Activated CD4-positive, alpha-beta T cell treated with anti-CD3 and anti-CD28 coated beads, Interleukin-2, amount 50 U/mL, for 48 hours (primary cell): ENCODE measurements at regions not wholly inside any gene's neighbourhood (a gene's known extent, or its start where the extent isn't known, plus 50 kb on each side); places are given as distances from the start of the nearest gene placed in this dataset.
"Not testable (repeated sequence)": the region's sequence is repeated elsewhere in the genome, so short reads cannot be mapped to it uniquely, and the experiment has no call there.

ENCODE experiments used
- DNase-seq, 2 experiments: peaks; one replicate each; pipeline ENCODE4 v3.0.0-alpha.2; 2020

DNA sequence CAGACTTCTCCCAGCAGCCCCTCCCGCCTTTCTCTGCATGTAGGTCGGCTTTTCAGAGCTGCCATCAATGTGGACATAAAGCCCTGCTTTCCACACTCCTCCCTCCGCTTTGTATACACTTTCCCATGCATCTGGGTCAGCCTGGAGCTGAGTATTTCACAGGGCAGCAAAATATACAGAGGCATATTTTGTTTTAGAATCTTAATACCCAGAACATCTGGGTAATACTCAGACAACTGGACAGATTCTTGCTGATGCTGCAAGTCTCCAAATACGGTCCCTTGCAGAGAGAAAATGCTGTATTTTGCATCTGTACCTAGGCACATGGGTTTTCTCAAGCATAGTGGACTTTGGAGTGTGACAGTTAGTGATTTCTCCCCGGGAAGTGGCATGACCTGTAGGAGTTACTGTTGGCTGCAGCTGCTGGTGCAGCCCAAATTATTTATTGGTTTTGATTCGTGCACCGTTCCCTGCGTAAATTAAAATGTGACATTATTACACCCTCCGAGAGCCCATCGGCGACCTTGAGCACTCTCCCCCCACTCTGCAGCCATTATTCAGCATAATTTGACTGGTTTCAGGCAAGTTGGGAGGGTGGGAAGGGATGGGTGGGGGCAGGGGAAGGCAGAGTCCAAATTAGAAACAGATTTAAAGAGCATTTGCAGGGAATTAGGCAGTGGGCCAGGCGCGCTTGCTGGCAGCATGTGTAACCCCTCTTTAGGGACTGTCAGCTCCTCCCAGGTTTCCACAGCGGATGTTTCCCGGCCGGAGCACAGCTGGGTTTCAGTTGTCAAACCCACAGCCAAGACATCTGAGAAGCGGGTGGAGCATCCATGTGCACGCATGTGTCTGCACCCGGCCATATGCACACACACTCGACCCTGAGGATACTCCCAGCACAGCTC is 100.8 kb downstream of the CPN2 start:
- no peak for DNase-seq

DNA sequence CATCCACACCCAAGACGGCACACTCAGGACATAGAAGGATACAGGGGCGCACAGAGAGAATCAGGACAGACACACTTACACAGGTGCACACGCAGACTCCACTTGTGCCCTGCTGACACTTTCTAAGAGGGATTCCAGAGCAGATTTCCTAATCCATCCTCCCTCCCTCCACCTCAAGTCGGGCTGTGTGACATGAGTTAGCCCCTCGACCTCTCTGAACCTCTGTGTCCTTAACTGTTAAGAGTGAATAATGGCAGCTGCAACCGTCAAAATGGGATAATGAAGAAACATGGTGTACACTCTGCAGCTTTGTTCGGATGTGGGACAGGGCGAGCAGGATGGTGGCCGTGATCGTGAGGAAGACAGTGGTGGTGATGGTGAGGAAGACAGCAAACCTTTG is 100.1 kb downstream of the CPN2 start:
- DNase-seq: no peak

DNA sequence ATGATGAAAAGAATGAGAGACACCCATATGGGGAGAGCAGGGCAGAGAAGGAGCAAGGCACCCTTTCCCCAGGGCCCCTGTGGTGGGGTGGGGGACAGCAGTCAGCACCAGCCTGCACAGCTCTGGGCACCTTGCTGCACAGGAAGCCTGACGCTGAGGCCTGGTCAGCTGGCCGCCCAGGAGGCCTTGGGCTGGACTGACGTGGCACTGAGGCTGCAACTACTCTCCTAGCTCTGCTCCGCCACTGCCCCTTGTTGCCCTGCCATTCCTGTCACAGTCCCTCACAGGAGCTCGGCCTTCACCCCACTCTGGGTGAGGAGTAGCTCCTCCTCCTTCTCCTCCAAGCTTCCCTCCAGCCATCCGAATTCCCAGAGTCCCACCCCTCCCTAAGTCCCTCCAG is 99.7 kb downstream of the CPN2 start:
- DNase-seq: no peak

DNA sequence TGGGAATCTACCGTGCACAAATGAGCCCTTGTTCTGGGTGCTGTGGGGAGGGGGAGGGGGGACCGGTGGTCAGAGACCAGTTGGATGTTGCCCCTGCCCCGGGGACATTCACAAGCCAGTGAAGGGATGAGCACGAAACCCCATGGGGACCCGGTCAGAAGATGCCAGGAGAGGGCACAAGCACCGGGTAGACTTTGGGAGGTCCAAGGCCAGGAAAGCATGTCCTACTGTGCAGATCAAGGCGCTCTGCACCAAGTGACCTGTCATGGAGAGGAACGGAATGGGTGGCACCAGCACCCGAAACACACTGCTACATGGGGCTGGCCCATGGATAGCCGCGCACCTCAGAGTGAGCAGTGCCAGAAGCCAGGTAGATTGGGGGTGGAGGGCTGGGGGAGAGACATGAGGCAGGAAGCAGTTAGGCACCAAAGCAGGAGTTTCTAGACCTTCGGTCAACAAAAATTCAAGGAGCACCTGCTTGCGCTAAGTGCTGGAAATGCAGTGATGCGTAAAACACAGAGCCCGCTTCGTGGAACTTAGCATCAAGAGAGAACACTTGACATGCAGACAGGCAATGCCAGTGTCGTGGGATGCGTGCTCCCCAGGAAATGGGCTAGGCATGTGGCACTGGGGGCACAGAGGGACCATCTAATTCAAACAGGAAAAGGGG is 99.1 kb downstream of the CPN2 start:
- no peak for DNase-seq

DNA sequence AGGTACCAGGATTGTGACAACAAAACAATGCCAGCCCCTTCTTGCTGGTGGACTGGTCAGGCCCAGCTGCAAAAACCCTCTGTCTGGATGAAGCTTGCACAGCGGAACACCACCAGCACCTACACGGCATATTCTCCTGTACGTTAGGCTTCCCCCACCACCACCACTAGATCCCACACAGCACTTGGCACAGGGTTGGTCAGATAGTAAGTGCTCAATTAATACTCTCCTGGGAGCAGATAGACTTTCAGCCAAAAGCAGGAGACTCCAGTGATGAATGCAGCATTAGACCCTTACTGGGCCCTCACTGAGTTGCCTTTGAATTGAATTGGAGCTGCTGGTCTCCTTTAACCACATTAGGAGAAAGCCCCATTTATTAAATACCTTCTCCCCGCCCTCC is 97.9 kb downstream of the CPN2 start:
- no peak for DNase-seq

DNA sequence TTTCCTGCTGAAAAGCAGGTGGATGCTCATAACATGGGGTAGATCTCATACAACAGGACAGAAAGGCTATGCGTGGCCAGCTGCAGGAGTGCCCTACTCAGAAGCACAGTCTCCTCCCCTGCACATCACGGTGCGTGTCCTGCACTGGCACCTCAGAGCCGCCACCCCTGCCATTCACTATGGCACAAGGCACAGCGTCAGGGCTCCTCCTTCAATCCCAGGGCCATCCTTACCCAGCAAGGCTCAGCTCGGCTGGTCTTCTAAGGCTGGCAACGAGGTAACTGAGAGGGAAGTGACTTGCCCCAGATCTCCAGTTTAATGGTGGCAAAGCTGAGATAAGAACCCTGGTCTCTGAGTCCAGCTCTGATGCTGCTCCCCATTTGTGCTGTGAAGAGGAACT is 97.1 kb downstream of the CPN2 start:
- DNase-seq: no peak

DNA sequence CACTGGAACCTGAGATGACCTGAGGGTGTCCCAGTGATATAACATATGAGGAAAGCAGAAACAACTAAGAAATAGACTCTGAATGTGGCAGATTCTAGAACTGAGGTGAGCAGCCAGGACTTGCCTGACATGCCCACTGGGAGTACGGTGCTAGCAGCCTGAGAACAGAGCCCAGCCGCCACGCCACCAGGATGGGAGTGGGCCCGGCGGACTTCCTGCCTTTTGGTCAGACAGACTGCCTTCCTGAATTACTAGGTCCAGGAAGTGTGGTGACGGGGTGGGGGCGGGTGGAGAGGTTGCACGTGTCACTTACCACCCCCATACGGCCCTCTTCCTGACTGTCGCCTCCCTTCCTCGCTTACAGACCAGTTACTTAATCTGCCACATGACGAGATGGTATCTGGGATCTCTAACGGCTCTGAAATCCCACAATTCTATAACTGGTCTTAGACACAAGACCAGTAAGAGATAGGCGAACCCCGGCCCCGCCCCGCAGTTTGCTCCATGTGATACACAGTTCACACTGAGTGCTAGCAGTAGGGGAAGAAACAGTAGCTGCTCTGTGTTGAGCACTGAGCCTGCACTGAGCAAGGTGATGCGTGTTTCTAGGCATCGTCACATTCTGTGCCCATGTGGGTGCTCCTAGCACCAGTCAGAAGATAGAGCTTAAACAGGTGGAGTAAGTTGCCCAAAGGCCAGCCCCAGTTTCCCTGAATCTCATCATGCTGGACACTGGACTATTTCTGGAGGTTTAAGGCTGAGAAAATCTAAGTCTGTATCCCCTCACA is 95.7 kb downstream of the CPN2 start:
- peak; percentile 57 to 65 for DNase-seq

DNA sequence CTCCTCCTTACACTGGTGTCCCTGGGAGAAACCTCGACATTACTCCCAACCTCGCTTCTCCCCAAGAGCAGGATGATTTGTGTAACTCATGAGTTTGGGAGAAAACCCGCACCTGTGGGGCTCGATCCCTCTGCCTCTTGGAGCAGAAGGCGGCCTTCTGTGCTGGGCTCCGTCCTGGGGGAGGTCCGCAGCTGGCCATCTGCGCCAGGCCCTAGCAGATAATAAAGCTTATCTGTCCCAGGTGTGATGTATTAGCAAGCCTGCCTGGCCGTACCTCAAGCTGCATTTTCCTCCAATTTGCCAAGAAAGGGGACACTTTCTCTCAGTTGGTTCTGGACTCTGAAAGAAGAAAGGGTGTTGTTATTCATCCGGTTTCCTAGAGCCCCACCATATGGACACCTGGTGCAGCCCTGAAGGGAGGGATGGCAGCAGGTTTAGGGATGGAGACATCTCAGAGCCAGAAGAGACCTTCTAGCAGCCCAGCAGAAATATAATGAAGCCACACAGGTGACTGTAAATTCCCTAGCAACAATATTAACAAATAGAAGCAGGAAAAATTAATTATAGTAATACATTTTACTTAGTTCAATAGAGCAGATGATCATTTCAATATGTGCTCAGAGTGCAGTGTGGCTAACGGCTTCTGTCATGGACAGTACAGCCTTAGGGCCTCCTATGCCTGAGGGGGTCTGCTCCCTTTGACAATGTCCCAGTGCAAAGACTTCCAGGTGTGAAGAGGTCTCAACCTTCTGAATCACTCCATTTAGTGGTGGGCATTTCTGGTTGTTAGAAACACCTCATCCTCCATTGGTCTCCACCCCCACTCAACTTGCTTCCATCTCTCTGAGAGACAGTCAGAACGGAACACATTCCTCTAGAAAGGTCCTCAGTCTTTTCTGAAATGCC is 94.8 kb downstream of the CPN2 start:
- no peak for DNase-seq

DNA sequence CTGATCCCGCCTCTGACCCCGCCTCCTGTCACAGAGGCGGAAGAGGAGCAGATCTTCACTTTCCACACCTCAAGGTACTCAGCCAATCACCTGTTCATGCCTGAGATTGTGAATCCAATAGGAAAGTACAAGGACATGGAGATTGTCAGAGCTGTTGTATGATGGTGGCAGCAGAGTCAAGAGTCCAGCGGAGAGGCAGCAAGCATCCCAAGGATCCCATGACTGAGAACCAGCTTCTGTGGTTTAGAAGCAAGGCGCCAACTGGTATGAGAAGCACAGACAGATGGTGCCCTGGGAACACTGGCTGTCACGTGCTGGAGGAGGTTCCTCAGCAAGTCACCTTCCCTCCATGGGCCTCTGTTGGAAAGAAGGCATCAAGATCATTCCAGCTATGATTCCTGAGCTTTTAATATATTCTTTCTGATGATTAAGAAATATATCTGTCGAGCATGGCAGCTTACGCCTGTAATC is 93.9 kb downstream of the CPN2 start:
- DNase-seq: no peak

DNA sequence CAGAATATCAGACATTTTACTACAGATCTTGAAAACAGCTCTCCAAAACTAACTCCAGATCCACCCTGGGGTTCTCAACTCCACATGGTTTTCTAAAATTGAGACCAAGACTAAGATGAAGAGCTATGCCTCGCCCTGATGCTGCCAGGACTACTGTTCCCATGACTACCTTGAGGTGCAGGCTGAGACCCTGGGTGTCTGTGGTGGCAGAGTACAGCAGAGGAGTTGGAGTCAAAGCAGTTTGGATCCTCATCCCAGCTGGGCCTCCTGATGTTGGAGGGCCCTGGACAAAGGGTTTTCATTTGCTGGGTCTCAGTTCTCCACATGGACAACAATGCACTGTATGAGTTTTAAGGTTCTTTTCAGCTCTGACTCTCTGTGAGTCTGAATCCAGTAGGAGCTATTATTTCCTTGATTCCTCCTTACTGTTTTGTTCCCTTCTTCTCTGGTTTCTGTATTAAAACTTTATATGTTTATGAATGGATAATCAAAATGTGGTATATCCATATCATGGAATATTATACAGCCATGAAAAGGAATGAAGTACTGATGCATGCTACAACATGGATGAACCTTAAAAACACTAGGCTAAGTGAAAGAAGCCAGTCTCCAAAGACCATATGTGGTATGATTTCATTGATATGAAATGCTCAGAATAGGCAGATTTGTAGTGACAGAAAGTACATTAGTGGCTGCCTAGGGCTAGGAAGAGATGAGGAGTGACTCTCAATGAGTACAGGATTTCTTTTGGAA is 93.0 kb downstream of the CPN2 start:
- DNase-seq: no peak

DNA sequence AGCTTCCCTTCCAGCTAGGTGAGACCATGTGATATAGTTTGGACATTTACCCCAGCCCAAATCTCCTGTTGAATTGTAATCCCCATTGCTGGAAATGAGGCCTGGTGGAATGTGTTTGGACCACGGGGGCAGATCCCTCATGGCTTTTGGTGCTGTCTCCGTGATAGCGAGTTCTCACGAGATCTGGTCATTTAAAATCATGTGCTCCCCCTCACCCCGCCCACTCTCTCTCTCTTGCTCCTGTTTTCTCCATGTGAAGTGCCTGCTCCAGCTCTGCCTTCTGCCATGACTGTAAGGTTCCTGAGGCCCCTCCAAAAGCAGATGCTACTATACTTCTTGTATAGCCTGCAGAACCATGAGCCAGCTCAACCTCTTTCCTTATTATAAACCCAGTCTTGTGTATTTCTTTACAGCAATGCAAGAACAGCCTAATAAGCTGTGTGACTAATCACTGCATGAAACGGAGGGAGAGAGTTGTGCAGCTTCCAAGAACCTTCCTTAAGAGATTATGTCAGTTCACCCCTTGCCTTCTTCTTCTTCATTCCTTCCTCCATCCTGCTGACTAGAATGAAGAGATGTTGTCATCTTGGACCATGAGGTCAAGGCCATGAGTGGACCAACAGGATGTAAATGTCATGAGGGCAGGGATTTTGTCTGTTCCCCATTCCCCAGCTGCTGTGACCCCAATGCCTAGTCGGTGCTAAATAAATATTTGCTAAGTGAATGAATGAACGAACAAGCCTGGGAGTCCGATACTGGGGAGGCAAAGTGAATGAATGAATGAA is 91.0 kb downstream of the CPN2 start:
- no peak for DNase-seq

DNA sequence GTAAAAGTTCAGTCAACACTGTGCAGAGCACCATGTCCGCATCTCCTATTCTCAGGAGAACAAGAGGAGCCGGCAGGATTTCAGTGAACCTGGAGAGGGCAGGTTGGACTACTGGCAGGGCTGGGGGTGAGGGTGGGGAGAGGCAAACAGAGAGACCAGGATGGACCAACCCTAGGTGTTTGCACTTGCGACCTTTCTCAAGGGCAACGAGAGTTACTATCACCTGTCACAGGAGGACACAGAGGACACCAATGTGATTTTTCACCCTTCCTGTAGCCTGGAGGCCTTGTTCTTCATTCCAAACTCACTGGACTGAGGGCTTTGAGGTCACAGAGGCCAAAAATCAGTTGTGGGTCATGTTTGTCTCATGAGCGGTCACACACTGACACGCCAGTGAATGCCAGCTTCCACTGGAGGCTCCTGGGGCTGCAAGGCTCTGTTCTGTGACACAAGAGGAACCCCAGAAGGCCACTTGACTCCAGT is 89.5 kb downstream of the CPN2 start:
- DNase-seq: no peak

DNA sequence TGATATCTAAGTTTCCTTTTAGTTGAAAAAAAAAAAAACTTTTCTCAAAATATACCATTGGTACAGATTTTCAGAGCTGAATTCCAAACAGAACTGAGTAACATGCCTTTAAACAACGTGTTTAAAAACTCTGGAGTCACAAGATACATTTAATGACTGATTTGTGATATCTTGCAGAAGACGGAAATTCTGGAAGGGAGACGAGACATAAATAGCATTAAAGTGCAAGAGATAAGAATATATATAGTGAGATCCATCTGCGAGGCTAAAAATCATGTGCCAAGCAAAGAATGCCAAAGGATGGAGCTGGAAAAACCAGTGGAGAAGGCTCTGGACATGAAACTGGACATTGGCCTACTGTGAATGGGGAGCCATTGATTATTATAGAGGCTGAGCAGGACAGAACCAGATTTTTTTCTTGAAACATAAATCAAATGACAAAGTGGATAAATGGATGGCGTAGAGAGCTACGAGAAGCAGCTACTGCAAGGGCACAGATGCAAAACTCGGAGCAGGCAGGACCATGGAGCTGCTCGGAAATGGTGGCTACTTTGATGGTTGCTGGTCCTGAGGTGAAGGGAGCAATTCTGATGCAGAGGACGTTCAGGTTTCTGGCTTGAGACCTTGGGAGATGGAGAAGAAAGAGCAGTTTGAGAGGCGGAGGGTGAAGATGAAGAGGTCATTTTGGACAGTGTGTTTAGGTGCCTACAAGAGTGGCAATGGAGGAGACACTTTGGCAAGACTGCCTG is 88.8 kb downstream of the CPN2 start:
- no peak for DNase-seq

DNA sequence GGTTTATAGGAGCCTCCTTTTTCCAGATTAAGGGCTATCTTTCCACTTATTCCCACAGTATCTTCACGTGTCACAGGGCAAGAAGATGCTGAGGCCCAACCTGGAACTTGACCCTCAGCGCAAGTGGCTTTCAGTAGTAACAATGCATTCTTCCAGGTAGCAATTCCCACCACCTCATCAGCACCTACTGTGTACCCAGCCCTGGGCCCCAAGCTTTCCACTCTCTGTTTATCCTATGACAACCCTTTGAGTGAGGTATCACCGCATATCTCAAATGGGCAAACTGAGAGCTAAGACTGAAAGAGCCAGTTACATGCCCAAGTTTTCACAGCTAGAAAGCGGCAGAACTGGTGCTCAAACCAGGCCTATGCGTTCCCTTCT is 88.2 kb downstream of the CPN2 start:
- no peak for DNase-seq

DNA sequence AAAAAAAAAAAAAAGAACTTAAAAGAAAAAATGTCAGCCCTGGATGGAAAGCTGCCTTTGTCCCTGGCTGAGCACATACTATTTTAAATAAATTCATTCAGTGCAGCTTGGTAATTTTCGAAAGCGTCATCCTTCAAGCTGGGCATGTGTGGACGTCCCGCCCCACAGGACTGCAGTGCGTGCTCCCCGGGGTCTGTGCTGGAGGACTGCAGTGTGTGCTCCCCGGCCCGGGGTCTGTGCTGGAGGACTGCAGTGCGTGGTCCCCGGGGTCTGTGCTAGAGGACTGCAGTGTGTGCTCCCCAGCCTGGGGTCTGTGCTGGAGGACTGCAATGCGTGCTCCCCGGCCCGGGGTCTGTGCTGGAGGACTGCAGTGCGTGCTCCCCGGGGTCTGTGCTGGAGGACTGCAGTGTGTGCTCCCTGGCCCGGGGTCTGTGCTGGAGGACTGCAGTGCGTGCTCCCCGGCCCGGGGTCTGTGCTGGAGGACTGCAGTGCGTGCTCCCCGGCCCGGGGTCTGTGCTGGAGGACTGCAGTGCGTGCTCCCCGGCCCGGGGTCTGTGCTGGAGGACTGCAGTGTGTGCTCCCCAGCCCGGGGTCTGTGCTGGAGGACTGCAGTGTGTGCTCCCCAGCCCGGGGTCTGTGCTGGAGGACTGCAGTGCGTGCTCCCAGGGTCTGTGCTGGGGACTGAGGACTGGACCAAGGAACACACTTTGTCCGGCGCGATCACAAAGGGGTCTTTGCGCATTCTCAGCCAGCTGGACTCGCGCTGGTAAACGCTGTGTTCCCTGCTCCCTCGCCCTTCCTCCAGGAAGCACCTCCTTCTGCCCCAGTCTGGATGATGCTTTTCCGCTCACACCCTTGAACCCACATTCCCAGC is 86.3 kb downstream of the CPN2 start:
- DNase-seq: not testable (repeated sequence)

DNA sequence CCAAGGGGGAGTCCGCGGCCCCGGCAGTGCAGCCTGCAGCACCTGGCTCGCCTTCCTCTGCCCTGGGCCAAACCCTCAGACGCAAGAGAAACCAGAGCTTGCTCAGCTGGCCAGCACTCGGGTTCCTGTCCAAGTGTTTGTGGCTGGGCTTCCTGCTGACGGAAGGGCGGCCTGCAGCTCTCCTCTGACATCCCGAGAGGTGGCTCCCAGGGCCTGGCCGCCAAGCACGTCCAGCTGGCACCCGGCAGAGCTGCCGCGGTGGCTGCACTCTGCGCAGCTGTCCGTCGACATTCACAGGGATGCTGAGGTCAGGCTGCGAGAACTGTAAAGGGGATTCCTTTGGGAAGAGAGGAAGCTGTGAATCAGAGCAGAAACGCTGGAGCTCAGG is 85.6 kb downstream of the CPN2 start:
- no peak for DNase-seq

DNA sequence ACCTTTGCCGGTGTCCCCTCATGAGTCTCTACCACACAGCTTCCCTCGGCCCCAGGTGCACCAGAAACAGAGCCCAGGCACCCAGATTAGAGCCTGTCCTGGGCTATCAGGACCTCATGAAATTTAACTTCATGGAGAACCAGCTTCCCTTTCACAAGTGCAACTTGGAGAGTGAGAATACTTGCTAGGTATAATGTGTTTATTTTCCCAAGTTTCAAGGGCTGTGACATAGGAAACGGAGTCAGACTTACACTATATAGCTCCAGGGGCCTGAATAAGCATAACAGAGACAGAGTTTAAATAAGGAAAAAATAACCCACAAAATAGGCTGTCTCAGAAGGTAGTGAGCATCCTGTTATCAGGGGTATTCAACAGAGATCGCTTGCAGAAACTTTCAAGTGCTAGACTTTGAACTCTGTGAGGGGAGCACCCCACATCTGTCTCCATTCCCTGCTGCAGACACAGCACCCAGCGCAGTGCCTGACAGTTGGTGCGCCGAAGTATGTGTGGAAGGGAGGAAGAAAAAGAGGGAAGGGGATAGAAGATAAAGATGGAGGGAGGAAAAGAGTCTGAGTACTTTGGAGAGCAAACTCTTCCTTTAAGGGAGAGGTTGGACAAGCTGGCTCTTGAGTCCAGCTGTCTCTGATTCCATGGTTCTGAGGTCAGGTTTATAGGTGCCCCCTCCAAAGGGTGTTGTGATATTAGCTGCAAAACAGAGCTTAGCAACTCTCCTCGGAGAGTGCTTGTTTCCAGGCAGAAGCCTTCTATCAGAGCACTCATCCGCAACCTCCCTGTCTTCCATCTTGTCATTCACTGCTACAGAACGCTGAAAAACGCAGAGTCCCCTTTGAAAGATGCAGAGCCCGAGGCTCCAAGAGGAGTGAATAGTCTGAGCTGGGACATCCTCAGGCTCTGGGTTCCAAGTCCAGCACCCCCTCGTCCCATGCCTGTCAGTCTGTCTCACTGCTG is 84.8 kb downstream of the CPN2 start:
- DNase-seq: no peak
